Progenitor cell of endocrine pancreas (in vitro differentiated cells): ENCODE measurements at regions not wholly inside any gene's neighbourhood (a gene's known extent, or its start where the extent isn't known, plus 50 kb on each side); places are given as distances from the start of the nearest gene placed in this dataset.

Experiments
- DNase-seq: peaks from one replicate; pipeline ENCODE4 v3.0.0; 2021; ENCODE audit warnings: low spot score; ENCODE audit not compliant: unreplicated experiment
- H3K27ac Mint-ChIP-seq: 2 replicates; pipeline ENCODE4 v1.8.0; 2021; ENCODE audit warnings: mild to moderate bottlenecking, moderate library complexity, mixed read lengths
- H3K27me3 Mint-ChIP-seq: 2 replicates; pipeline ENCODE4 v1.8.0; 2021; ENCODE audit warnings: mixed read lengths
- H3K36me3 Mint-ChIP-seq: 2 replicates; pipeline ENCODE4 v1.8.0; 2022; ENCODE audit warnings: mixed read lengths; ENCODE audit not compliant: insufficient read depth
- H3K4me1 Mint-ChIP-seq: 2 replicates; pipeline ENCODE4 v1.8.0; 2021; ENCODE audit warnings: low read depth, mixed read lengths
- H3K4me3 Mint-ChIP-seq: 2 replicates; pipeline ENCODE4 v1.8.0; 2021; ENCODE audit warnings: low read depth, mild to moderate bottlenecking, moderate library complexity, mixed read lengths
- H3K9me3 Mint-ChIP-seq: 2 replicates; pipeline ENCODE4 v1.8.0; 2021; ENCODE audit warnings: low read depth, mixed read lengths
- CTCF ChIP-seq: fragments of 200-600 bp; sonication (generic); IDR thresholded peaks from one replicate; pipeline ENCODE4 v1.5.0; 2021; ENCODE audit warnings: antibody characterized with exemption, mild to moderate bottlenecking; ENCODE audit not compliant: unreplicated experiment

DNA sequence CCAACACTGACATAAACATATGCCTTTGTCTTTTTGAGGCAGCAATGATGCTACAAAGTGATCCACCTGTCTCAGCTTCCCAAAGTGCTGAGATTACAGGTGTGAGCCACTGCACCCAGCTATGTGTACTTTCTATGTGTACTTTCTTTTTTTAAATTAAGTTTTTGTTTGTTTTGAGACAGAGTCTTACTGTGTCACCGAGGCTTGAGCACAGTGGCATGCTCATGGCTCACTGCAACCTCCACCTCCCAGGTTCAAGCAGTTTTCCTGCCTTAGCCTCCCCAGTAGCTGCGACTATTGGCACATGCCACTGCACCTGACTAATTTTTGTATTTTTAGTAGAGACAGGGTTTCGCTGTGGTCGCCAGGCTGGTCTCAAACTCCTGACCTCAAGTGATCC lies 172.5 kb upstream of the ALG10B start:
- no peak for TF ChIP-seq CTCF
- H3K27ac Mint-ChIP-seq: no peak overlapping the region
- H3K4me1 Mint-ChIP-seq: no peaks in the 10 kb centered on the region
- H3K4me3 Mint-ChIP-seq: no peak overlapping the region
- peaks cover 1% of the 10 kb centered on the region for H3K36me3 Mint-ChIP-seq
- H3K27me3 Mint-ChIP-seq: no peaks in the 10 kb centered on the region
- no peak for DNase-seq
- peaks cover 43% of the 10 kb centered on the region for H3K9me3 Mint-ChIP-seq

- no peaks in the 10 kb centered on the region for H3K27me3 Mint-ChIP-seq
- H3K27ac Mint-ChIP-seq: no peak overlapping the region
- H3K9me3 Mint-ChIP-seq: peaks cover 46% of the 10 kb centered on the region
- no peak for DNase-seq
- no peak overlapping the region for H3K4me3 Mint-ChIP-seq
- H3K4me1 Mint-ChIP-seq: no peaks in the 10 kb centered on the region
- peaks cover 1% of the 10 kb centered on the region for H3K36me3 Mint-ChIP-seq
- TF ChIP-seq CTCF: no peak
Observed at GRCh38 chr12:38144601-38145436, 171.8 kb upstream of the ALG10B start.

DNA sequence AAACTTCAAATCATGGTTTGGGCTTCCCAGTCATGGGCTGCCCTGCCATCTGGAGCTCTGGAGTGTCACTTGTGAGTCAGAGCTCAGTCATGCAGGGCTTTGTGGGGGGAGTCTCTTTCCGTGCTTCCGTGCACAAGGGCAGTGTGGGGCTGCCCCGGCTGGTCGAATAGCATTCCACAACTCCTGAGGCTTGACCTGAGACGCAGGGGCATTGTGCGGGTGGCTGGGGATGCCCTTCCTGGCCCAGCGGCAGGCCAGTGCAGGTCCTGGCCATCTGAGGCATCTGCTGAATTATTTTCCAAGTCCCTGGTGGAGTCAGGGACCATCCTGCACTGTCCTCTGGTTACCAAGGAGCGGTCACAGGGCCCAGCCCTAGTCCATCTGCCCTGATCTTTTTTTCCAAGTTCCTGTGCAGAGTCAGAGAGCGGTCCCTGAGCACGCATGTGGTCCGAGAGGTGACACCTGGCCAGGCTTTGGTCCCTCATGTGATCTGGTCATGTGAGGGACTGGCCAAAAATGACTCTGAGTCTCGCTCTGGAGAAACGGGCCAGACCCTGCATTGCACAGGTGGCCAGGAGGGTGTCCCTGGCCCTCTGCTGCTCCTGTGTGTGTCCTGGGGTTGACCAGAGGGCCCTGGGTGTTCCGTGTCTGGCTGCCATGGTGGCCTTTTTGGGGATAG lies 167.0 kb upstream of the ALG10B start:
- Mint-ChIP-seq H3K36me3 (peaks cover 3% of the 10 kb centered on the region), H3K27me3 (no peaks in the 10 kb centered on the region), H3K4me1 (no peaks in the 10 kb centered on the region), H3K27ac (no peak overlapping the region), H3K9me3 (peaks cover 47% of the 10 kb centered on the region), H3K4me3 (no peak overlapping the region)
- TF ChIP-seq CTCF: no peak
- no peak for DNase-seq

GRCh38 chr12:38151991-38152700 lies 164.4 kb upstream of the ALG10B start:
- Mint-ChIP-seq H3K9me3 (peaks cover 39% of the 10 kb centered on the region), H3K27ac (no peak overlapping the region), H3K4me1 (no peaks in the 10 kb centered on the region), H3K4me3 (no peak overlapping the region), H3K36me3 (peaks cover 3% of the 10 kb centered on the region), H3K27me3 (no peaks in the 10 kb centered on the region)
- TF ChIP-seq CTCF: no peak
- no peak for DNase-seq
